ENCODE measurements at regions not wholly inside any gene's neighbourhood (a gene's known extent, or its start where the extent isn't known, plus 50 kb on each side); places are given as distances from the start of the nearest gene placed in this dataset.

- TF ChIP-seq CTCF (conservative IDR thresholded peaks at IDR 0.05; ENCODE audit: low read depth, low read length) (no peak), EZH2phosphoT487 (IDR thresholded peaks at IDR 0.05; ENCODE audit: borderline replicate concordance, low read length) (no peak), EZH2 (IDR thresholded peaks at IDR 0.05; ENCODE audit: low read length, unreplicated experiment) (no peak)
Measured at GRCh38 chr3:110323349-110323748, 748.3 kb upstream of the NECTIN3 start.

All from PC-3 (cell line).